ENCODE measurements at regions not wholly inside any gene's neighbourhood (a gene's known extent, or its start where the extent isn't known, plus 50 kb on each side); places are given as distances from the start of the nearest gene placed in this dataset.

GRCh38 chr3:118059096-118059495 is 975.5 kb downstream of the IGSF11 start:
- TF ChIP-seq USF2 (CRISPR knock-in tag; IDR thresholded peaks at IDR 0.05) (no peak), JUN (IDR thresholded peaks at IDR 0.05; ENCODE audit: borderline replicate concordance, low read depth, low read length) (no peak), JUN (CRISPR knock-in tag; IDR thresholded peaks at IDR 0.05; ENCODE audit: borderline replicate concordance) (no peak), CHD4 (IDR thresholded peaks at IDR 0.05; ENCODE audit: insufficient read depth, insufficient replicate concordance, low read depth, low read length, poor library complexity, severe bottlenecking) (no peak), RBM22 (IDR thresholded peaks at IDR 0.05; ENCODE audit: low read depth, low read length, poor library complexity, severe bottlenecking) (no peak), NFRKB (IDR thresholded peaks at IDR 0.05; ENCODE audit: low read depth) (no peak), DPF2 (IDR thresholded peaks at IDR 0.05) (no peak), ARID4B (CRISPR knock-in tag; IDR thresholded peaks at IDR 0.05) (no peak)

All from K562 (cell line).